IPS DF 4.7 (cell line): ENCODE measurements at regions not wholly inside any gene's neighbourhood (a gene's known extent, or its start where the extent isn't known, plus 50 kb on each side); places are given as distances from the start of the nearest gene placed in this dataset.

Experiments
- DNase-seq: peaks from one replicate; pipeline ENCODE4 v3.0.0-alpha.2; 2013; ENCODE audit warnings: low spot score; ENCODE audit errors: extremely low read depth

DNA sequence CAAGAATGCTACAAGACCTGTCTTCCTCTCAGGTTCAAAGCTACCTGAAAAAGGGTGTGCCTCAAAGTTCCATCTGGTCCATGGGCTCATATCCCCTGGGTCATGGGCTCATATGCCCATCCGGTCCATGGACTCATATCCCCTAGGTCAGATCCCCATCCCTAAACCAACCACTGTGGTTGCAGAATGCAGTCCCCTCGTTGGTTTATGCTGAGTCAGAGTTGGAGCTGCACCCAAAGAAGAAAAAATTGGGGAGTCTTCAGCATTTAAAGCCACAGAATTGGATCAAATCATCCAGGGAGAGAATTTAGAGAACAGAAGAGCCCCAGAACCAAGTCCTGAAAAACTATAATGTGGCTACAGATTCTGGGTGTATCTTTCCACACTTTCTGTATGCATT, 71.5 kb upstream of the IL12A start:
- no peak for DNase-seq

DNA sequence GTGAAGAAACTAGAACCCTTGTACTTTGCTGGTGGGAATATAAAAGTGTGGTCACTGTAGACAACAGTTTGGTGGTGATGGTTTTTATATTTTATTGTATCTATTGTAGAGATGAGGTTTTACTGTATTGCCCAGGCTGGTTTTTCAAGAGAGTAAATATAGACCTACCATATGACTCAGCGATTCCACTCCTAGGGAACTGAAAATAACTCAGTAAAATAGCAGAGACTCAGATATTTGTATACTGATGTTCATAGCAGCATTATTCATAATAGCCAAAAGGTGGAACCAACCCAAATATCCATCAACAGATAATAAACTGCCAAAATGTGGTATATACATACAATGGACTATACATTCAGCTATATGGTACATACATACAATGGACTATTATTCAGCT, 68.8 kb upstream of the IL12A start:
- no peak for DNase-seq

DNA sequence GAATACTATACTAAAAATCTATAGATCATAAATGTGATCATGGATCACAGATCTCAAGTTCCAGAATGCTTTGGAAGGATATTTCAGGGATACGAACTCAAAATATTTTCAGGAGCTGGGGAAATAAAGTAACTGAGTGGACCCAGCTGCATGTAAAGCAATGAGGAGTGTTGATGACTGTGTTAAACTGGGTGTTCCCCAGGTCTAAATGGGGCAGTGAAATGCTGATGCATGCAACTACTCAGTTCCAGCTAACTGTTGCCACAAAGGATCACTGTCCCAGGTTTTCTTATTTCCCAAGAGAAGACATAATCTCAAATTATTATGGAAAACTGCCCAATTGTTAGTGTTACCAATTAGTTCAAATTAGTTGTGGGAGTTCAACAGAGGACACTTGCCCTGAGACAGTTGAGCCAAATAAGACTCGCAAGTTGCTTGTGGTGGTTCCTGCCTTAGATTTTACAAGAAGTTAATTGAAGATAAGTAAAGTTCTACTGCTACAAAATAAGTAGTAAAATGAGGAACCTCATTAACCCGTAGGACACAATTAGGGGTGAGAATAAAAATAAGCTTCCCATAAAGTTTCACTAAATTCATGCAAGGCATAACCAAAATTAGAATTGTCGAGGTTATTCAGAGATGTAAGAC, 66.3 kb upstream of the IL12A start:
- no peak for DNase-seq

DNA sequence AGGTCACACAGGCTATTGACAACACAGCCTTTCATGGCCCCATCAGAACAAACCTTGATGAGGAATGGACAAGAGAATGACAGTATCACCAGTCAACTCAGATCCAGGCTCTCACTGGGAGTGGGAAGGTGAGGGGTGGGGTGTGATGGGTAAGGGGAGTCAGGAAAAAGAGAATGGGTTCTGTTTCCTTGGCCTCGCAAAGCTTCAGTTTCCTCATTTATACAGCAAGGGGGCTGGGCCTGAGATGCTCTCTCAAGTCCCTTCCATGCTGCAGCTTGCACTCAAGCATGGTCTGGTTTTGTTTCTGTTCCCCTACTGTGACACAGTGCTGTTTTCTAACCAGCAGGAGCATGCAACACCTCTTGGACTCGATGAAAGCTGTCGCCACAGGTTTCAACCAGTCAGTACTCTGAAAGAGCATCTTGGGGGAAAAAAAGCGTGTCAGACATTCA, 65.7 kb upstream of the IL12A start:
- DNase-seq: no peak

DNA sequence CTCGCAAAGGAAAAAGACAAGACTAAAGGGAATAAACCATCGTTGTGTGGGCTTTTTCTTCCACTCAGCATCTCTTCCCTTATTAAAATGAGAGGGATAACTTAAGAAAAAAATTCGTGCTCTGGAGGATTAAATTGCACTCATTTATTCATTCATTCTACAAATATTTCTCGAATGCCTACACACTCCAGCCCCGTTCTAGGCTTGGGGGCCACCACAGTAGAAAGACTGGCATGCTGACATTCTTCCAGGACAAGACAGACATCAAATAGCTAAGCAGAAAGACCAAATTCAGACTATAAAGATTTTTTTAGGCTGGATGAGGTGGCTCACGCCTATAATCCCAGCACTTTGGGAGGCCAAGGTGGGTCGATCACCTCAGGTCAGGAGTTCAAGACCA, 65.3 kb upstream of the IL12A start:
- DNase-seq: no peak

DNA sequence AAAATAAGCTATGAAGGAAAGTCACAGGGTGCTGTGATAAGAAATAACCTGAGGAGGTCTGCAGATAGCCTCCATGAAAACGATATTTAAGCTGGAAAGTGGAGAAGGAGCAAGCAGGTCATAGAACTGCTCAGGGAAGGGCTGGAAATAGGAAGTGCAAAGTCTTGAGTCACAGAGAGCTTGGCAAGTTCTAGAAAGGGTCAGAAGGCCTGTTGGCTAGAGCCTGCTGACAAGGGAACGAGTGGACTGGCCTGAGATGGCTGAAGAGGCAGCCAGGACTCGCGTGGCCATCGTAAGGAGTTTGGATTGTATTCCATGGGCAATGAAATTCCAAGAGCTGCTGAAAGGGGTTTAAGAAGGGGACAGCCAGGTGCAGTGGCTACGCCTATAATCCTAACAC, 64.7 kb upstream of the IL12A start:
- DNase-seq: no peak

DNA sequence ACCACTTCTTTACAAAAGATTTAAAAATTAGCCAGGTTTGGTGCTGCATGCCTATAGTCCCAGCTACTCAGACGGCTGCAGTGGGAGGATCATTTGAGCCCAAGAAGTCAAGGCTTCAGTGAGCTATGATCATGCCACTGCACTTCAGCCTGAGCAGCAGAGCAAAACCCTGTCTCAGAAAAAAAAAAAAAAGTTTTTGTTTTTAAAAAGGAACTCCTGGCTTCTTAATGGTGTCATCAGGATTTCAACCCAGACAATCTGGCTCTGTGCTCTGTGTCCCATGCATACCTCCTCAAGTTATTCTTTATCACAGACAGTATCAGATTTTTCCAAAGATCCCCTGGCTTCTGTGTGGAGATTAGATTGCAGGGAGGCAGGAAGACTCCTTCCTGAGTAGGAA, 64.2 kb upstream of the IL12A start:
- DNase-seq: no peak

DNA sequence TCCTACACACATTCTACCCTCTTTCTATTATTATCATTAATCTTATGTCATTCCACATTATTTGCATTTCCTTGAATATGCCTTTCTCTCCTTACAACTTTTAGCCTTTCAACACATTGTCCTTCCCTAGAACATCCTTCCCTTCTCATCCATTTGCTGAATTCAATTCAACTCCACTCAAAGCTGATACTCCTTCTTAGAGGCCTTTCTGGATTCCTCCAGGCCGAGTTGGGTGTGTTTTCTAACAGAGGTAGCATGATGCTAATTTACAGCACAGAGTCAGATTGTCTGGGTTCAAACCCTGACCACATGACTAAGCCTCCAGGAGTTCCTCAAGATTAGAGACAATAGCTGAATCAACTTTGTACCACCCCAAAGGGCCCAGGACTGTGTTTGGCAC, 63.4 kb upstream of the IL12A start:
- DNase-seq: no peak

DNA sequence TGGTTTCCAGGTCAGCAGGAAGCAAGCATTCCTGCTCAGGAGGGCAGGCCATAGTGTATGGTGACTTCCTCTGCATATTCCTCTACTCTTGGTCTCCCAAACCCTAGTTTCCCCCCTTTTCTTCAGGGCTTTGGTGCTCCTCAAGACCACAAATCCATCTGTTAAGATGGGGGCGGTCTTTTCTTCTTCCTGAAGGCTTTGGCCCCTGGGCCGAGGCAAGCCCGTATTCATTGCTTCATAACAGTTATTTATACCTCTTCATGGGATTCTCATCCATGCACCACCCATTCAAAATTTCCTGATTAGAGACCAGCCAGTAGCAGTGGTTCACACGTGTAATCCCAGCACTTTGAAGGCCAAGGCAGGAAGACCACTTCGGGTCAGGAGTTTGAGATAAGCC, 62.1 kb upstream of the IL12A start:
- no peak for DNase-seq

DNA sequence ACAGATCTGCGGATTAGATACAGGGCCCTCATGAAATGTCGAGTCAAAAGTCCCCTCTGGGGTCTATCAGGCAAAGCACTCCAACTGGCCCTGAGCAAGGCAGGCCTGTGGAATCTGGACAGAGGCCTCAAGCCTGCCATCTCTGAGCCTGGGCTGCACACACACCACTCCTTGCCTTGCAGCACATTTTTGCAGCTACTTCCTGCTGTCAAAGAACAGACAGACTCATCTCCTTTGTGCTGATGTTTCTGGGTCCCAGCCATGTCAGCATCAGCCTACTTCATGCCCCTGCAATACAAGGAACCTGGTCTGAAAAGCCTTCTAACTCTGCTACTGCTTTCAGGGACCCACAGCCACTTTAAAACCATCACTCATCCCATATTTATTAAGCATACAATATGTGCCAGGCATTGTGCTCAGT, 60.6 kb upstream of the IL12A start:
- no peak for DNase-seq

DNA sequence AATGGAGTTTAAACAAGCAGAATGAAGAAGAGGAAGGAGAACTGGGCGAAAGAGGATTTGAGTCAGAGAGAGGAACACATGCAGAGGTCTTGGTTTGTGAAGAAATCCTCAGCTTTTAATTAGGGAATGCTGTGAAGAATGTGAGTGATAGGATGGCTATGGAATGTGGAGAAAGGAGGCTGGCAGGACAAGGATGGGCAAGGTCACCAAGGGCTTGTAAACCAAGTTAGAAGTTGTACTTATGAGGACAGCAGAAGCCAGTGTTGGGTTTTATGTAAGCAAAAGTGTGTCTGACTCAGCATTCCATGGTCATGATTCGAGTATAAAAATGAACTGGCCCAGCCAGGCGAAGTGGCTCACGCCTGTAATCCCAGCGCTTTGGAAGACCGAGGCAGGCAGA, 60.0 kb upstream of the IL12A start:
- no peak for DNase-seq

DNA sequence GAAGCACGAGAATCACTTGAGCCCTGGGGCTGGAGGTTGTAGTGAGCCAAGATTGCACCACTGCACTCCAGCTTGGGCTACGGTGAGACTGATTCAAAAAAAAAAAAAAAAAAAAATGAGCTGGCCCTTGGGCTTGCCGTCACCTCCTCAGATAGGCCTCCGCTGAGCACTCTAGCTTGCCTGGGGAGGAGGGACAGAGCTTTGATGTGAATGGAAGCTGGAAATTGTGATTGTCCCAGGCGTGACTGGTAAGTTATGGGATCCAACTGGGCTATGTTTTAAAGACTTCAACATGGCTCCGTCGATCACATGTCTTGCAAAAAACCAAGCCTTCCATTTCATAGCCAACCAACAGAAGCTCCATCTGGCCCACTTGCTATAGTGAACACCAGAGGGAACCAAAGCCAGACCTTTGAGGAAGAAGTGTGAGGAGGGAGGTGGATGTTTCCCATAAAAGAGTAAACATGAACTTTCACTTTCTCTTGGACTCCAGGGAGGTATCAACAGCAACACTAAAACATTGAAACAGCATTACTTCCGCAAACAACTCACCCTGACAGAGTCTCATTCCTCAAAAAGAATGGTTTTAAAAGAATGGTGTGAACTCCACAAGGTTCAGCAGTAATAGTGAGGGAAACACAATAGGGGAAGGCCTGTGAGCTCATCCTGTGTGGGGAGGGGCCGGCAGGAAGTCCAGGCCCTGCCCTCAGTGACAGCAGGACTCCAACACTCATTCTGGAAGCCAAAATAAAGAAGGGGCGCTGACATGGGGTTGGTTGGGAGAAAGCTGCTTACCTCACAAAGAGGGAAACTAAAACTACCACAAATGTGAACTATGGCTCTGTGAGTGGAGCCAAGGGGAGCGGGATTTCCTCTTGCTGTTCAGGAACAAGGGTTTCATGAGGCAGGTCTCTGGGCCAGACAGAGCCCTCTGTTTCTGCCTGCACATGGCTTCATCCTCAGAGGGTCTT, 59.2 kb upstream of the IL12A start:
- DNase-seq: no peak

DNA sequence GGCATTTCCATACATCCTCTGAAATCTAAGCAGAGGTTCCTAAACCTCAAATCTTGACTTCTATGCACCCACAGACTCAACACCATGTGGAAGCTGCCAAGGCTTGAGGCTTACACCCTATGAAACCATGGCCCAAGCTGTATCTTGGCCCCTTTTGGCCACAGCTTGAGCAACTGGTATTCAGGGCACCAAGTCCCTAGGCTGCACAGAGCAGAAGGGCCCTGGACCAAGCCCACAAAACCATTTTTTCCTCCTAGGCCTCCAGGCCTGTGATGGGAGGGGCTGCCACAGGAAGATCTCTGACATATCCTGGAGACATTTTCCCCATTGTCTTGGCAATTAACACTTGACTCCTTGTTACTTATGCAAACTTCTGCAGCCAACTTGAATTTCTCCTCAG, 54.4 kb upstream of the IL12A start:
- DNase-seq: no peak

DNA sequence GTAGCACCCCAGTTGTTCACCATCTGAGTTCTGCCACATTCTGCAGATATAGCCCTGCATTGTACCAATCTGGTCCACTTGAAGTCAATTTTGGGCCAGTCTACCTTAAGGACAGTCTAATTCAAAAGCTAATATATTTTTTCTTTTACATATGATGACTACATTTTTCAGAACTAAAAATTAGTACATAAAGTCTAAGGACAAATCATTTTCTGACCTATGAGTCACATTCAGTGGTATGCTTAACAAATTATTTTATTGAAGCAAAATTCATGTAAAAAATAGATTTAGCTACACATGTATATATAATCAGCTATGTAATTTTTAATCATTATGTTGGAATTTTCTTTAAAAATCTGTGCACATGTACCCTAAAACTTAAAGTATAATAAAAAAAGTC, 52.1 kb upstream of the IL12A start:
- no peak for DNase-seq

DNA sequence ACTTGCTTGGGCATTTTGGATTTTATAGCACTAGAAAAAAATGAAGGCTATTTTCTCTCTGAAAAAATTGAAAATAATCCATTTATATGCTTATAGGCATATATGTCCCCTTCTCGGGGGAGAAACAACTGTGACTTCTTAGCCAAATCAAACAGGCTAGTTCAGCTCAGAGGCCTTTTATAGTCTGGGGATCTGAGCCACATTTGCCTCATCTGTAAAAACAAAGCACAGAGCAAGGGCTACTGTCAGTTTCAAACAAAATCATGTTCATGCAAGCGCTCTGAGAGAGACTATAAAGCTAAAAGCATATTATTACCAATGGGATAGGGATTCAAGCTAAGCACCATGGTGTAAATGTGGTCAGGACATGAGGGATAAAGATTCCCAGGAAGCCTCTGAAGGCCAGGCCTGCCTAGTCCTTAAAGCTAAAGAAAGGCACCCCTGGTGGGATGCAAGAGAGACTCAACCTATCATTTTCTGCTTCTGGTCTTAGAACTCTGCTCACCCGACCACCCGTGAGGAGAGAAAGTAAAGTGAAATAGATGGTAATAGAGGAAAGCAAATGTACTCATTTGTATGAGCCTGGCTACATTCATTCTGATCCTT, 51.0 kb upstream of the IL12A start:
- DNase-seq: no peak

DNA sequence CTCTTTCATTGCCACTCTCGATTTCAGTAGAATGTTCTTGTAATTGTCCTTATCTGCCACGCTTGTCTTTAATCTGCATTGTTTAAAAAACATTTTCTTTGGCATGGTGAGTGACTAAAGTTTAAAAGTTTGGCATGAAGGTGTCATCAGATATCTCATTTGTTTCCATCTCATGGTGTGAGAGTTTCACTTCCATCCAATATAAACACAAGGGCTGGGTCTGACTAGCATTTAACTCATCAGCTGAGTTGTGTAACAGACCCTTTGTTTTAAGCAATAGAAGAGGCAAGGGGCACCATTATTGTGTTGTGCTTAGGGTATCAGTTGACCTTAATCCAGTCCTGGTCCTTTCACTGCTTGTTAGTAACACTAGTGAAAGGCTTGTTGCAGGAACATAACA, 49.9 kb upstream of the IL12A start:
- no peak for DNase-seq
